ENCODE measurements at regions not wholly inside any gene's neighbourhood (a gene's known extent, or its start where the extent isn't known, plus 50 kb on each side); places are given as distances from the start of the nearest gene placed in this dataset.

DNA sequence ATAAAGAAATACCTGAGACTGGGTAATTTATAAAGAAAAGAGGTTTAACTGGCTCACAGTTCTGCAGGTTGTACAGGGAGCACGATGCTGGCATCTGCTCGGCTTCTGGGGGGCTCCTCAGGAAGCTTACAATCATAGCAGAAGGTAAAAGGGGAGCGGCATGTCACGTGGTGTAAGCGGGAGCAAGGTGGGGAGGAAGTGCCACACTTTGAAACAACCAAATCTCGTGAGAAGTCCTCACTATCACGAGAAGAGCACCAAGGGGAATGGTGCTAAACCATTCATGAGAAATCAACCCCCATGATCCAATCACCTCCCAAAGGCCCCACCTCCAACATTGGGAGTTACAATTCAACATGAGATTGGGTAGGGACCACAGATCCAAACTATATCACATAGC, 67.7 kb downstream of the AKR1B1 start:
- no peak overlapping the region for H3K4me3 ChIP-seq (ENCODE audit: low read length)
- no peaks in the 10 kb centered on the region for H3K27me3 ChIP-seq (ENCODE audit: control insufficient read depth, insufficient read depth, low read length)
- H3K4me1 ChIP-seq (ENCODE audit: control insufficient read depth, insufficient read depth, low read length), result no peaks in the 10 kb centered on the region
- no peaks in the 10 kb centered on the region for H3K9me3 ChIP-seq (replicated peaks; ENCODE audit: control insufficient read depth, low read depth, low read length)
- WGBS (ENCODE audit: insufficient coverage), result 84% methylated on average over 5 of the region's 7 CpGs
- H3K36me3 ChIP-seq (ENCODE audit: control insufficient read depth, insufficient read depth, low read length), result no peaks in the 10 kb centered on the region
- DNase-seq, result no peak
- no peak overlapping the region for H3K27ac ChIP-seq (ENCODE audit: low read length)

GRCh38 chr7:134388336-134389019, 70.4 kb downstream of the AKR1B1 start:
- no peak overlapping the region for H3K27ac ChIP-seq (ENCODE audit: low read length)
- H3K9me3 ChIP-seq (replicated peaks; ENCODE audit: control insufficient read depth, low read depth, low read length), result no peaks in the 10 kb centered on the region
- no peaks in the 10 kb centered on the region for H3K27me3 ChIP-seq (ENCODE audit: control insufficient read depth, insufficient read depth, low read length)
- DNase-seq, result no peak
- no peaks in the 10 kb centered on the region for H3K4me1 ChIP-seq (ENCODE audit: control insufficient read depth, insufficient read depth, low read length)
- no peaks in the 10 kb centered on the region for H3K36me3 ChIP-seq (ENCODE audit: control insufficient read depth, insufficient read depth, low read length)
- WGBS (ENCODE audit: insufficient coverage), result no CpG with 5 or more reads among the region's 6 CpGs
- H3K4me3 ChIP-seq (ENCODE audit: low read length), result no peak overlapping the region

GRCh38 chr7:134378562-134378961, 61.8 kb upstream of the SLC35B4 start:
- Histone ChIP-seq H3K4me3 (ENCODE audit: low read length) (no peak overlapping the region), H3K36me3 (ENCODE audit: control insufficient read depth, insufficient read depth, low read length) (no peaks in the 10 kb centered on the region), H3K27ac (ENCODE audit: low read length) (no peak overlapping the region), H3K9me3 (replicated peaks; ENCODE audit: control insufficient read depth, low read depth, low read length) (no peaks in the 10 kb centered on the region), H3K4me1 (ENCODE audit: control insufficient read depth, insufficient read depth, low read length) (no peaks in the 10 kb centered on the region), H3K27me3 (ENCODE audit: control insufficient read depth, insufficient read depth, low read length) (peaks cover 3% of the 10 kb centered on the region)
- no peak for DNase-seq
- WGBS (ENCODE audit: insufficient coverage), result 74% methylated on average over 4 of the region's 7 CpGs

GRCh38 chr7:134376693-134377092, 60.0 kb upstream of the SLC35B4 start:
- no peak overlapping the region for H3K4me3 ChIP-seq (ENCODE audit: low read length)
- H3K4me1 ChIP-seq (ENCODE audit: control insufficient read depth, insufficient read depth, low read length), result no peaks in the 10 kb centered on the region
- DNase-seq, result no peak
- peaks cover 3% of the 10 kb centered on the region for H3K27me3 ChIP-seq (ENCODE audit: control insufficient read depth, insufficient read depth, low read length)
- H3K36me3 ChIP-seq (ENCODE audit: control insufficient read depth, insufficient read depth, low read length), result no peaks in the 10 kb centered on the region
- H3K27ac ChIP-seq (ENCODE audit: low read length), result no peak overlapping the region
- no peaks in the 10 kb centered on the region for H3K9me3 ChIP-seq (replicated peaks; ENCODE audit: control insufficient read depth, low read depth, low read length)

DNA sequence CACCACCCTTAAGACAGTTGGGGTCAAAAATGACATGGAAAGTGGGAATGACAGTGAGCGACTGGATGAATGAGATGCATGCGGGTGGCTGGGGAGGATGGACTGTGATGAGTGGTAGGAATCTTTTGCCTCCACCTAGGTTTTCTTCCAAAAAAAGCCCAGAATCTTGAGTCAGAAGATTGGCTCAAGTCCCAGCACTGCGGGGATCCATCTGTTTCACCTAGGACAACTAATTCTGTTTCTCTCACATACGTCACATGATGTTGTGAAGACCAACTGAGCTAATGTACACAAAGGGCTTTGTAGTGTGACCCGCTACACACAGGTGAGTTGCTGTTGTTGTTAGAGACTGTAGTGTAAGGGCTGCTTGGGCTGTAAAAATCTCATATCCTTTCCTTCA, 58.5 kb upstream of the SLC35B4 start:
- Histone ChIP-seq H3K4me1 (ENCODE audit: control insufficient read depth, insufficient read depth, low read length) (no peaks in the 10 kb centered on the region), H3K27me3 (ENCODE audit: control insufficient read depth, insufficient read depth, low read length) (peaks cover 3% of the 10 kb centered on the region), H3K4me3 (ENCODE audit: low read length) (no peak overlapping the region), H3K27ac (ENCODE audit: low read length) (no peak overlapping the region), H3K36me3 (ENCODE audit: control insufficient read depth, insufficient read depth, low read length) (no peaks in the 10 kb centered on the region), H3K9me3 (replicated peaks; ENCODE audit: control insufficient read depth, low read depth, low read length) (no peaks in the 10 kb centered on the region)
- 100% methylated on average over 1 of the region's 5 CpGs for WGBS (ENCODE audit: insufficient coverage)
- DNase-seq, result no peak

GRCh38 chr7:134374791-134375190, 58.1 kb upstream of the SLC35B4 start:
- H3K4me3 ChIP-seq (ENCODE audit: low read length), result no peak overlapping the region
- no peak for DNase-seq
- H3K36me3 ChIP-seq (ENCODE audit: control insufficient read depth, insufficient read depth, low read length), result no peaks in the 10 kb centered on the region
- peaks cover 3% of the 10 kb centered on the region for H3K27me3 ChIP-seq (ENCODE audit: control insufficient read depth, insufficient read depth, low read length)
- 75% methylated on average over 4 of the region's 4 CpGs for WGBS (ENCODE audit: insufficient coverage)
- H3K4me1 ChIP-seq (ENCODE audit: control insufficient read depth, insufficient read depth, low read length), result no peaks in the 10 kb centered on the region
- no peaks in the 10 kb centered on the region for H3K9me3 ChIP-seq (replicated peaks; ENCODE audit: control insufficient read depth, low read depth, low read length)
- H3K27ac ChIP-seq (ENCODE audit: low read length), result no peak overlapping the region

GRCh38 chr7:134374291-134374690, 57.6 kb upstream of the SLC35B4 start:
- Histone ChIP-seq H3K36me3 (ENCODE audit: control insufficient read depth, insufficient read depth, low read length) (no peaks in the 10 kb centered on the region), H3K9me3 (replicated peaks; ENCODE audit: control insufficient read depth, low read depth, low read length) (no peaks in the 10 kb centered on the region), H3K27me3 (ENCODE audit: control insufficient read depth, insufficient read depth, low read length) (peaks cover 3% of the 10 kb centered on the region), H3K4me3 (ENCODE audit: low read length) (no peak overlapping the region), H3K4me1 (ENCODE audit: control insufficient read depth, insufficient read depth, low read length) (no peaks in the 10 kb centered on the region), H3K27ac (ENCODE audit: low read length) (no peak overlapping the region)
- WGBS (ENCODE audit: insufficient coverage), result no CpG with 5 or more reads among the region's 1 CpG
- DNase-seq, result no peak

DNA sequence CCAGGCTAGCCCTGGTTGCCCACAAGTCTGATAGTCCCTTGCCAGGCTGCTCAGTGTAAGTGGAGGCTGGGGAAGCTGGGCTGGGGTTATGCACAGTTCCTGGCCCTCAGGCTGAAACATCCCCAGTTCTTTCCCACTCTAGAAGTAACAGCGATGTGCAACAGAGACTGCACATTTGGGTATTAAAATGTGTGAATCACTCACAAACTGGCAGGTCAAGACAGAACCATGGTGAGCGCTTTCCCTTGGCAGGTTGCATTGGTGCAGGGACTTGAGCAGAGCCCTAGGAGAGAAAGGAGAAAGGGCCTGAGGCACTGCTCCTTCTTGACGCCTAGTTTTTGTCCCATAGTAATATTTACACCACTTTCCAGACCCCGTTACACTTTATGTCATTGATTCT, 56.1 kb upstream of the SLC35B4 start:
- no CpG with 5 or more reads among the region's 4 CpGs for WGBS (ENCODE audit: insufficient coverage)
- Histone ChIP-seq H3K27me3 (ENCODE audit: control insufficient read depth, insufficient read depth, low read length) (peaks cover 3% of the 10 kb centered on the region), H3K9me3 (replicated peaks; ENCODE audit: control insufficient read depth, low read depth, low read length) (no peaks in the 10 kb centered on the region), H3K4me3 (ENCODE audit: low read length) (no peak overlapping the region), H3K36me3 (ENCODE audit: control insufficient read depth, insufficient read depth, low read length) (no peaks in the 10 kb centered on the region), H3K27ac (ENCODE audit: low read length) (no peak overlapping the region), H3K4me1 (ENCODE audit: control insufficient read depth, insufficient read depth, low read length) (no peaks in the 10 kb centered on the region)
- no peak for DNase-seq

DNA sequence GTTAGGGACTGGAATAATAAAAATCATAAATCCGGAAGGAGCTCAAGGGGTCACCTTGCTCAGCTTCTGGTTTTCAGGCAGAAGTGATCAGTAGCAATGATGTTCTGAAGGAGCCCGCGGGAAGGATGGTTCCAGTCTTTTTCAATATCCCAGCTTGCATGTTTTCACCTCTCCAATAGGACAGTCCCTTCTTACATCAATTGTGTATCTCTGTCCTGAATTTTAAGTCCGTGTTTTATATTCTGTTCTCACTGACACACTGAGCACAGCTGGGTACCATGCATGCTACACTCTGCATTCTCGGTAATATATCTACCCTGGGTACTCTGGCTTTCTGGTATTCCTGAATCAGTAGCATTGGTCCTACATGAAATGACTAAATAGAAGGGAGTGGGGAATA, 55.2 kb upstream of the SLC35B4 start:
- no peak for DNase-seq
- Histone ChIP-seq H3K36me3 (ENCODE audit: control insufficient read depth, insufficient read depth, low read length) (no peaks in the 10 kb centered on the region), H3K9me3 (replicated peaks; ENCODE audit: control insufficient read depth, low read depth, low read length) (no peaks in the 10 kb centered on the region), H3K27me3 (ENCODE audit: control insufficient read depth, insufficient read depth, low read length) (peaks cover 3% of the 10 kb centered on the region), H3K4me3 (ENCODE audit: low read length) (no peak overlapping the region), H3K27ac (ENCODE audit: low read length) (no peak overlapping the region), H3K4me1 (ENCODE audit: control insufficient read depth, insufficient read depth, low read length) (no peaks in the 10 kb centered on the region)
- WGBS (ENCODE audit: insufficient coverage), result 74% methylated on average over 4 of the region's 5 CpGs

- H3K9me3 ChIP-seq (replicated peaks; ENCODE audit: control insufficient read depth, low read depth, low read length), result no peaks in the 10 kb centered on the region
- no peaks in the 10 kb centered on the region for H3K36me3 ChIP-seq (ENCODE audit: control insufficient read depth, insufficient read depth, low read length)
- no peak overlapping the region for H3K27ac ChIP-seq (ENCODE audit: low read length)
- peaks cover 3% of the 10 kb centered on the region for H3K27me3 ChIP-seq (ENCODE audit: control insufficient read depth, insufficient read depth, low read length)
- no peak overlapping the region for H3K4me3 ChIP-seq (ENCODE audit: low read length)
- H3K4me1 ChIP-seq (ENCODE audit: control insufficient read depth, insufficient read depth, low read length), result no peaks in the 10 kb centered on the region
- no CpG with 5 or more reads among the region's 4 CpGs for WGBS (ENCODE audit: insufficient coverage)
- no peak for DNase-seq
These were observed 54.8 kb upstream of the SLC35B4 start for GRCh38 chr7:134371536-134371935.

DNA sequence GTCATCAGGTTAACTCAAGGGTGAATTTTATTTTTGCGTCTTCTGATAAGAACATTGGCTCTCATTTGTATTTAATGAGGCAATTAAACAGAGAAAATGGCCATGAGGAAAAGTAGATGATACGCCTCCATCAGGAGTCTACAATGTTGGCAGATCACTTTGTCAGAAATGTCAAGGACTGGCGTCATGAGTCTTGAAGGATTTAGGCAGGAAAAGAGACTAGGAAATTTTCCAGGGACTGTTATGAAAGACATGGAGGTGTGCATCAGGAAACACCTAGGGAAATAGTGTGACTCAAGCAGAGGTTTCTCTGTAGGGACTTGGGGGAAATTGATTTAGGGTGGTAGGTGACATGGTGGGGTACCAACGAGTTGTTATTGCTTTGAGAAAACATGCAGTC, 53.4 kb upstream of the SLC35B4 start:
- Histone ChIP-seq H3K4me3 (ENCODE audit: low read length) (no peak overlapping the region), H3K9me3 (replicated peaks; ENCODE audit: control insufficient read depth, low read depth, low read length) (no peaks in the 10 kb centered on the region), H3K36me3 (ENCODE audit: control insufficient read depth, insufficient read depth, low read length) (no peaks in the 10 kb centered on the region), H3K27ac (ENCODE audit: low read length) (no peak overlapping the region), H3K4me1 (ENCODE audit: control insufficient read depth, insufficient read depth, low read length) (no peaks in the 10 kb centered on the region), H3K27me3 (ENCODE audit: control insufficient read depth, insufficient read depth, low read length) (peaks cover 3% of the 10 kb centered on the region)
- DNase-seq, result no peak
- 83% methylated on average over 4 of the region's 4 CpGs for WGBS (ENCODE audit: insufficient coverage)
